Transverse colon (tissue), 4 donors: ENCODE measurements at regions not wholly inside any gene's neighbourhood (a gene's known extent, or its start where the extent isn't known, plus 50 kb on each side); places are given as distances from the start of the nearest gene placed in this dataset.

Experiments
- DNase-seq: peaks from one replicate; pipeline ENCODE4 v3.0.0-alpha.2; 2019
- H3K27ac ChIP-seq, 4 donors: fragments of 200-600 bp; sonication (generic); 2 replicates each; pipeline ENCODE4 v1.5.1; 2016 to 2018; ENCODE audit warnings: inconsistent platforms in 4 of 4
- H3K27me3 ChIP-seq: fragments of 200-600 bp; sonication (generic); 2 replicates; pipeline ENCODE4 v1.5.1; 2017; ENCODE audit warnings: inconsistent platforms
- H3K36me3 ChIP-seq, 4 donors: fragments of 200-600 bp; sonication (generic); 2 replicates each; pipeline ENCODE4 v1.5.1; 2017 to 2019; ENCODE audit warnings: inconsistent platforms in 4 of 4
- H3K4me1 ChIP-seq, 4 donors: fragments of 200-600 bp; sonication (generic); 2 replicates each; pipeline ENCODE4 v1.5.1; 2017 to 2020; ENCODE audit warnings: inconsistent platforms in 4 of 4
- H3K4me3 ChIP-seq, 4 donors: fragments of 200-600 bp; sonication (generic); 1 replicate in 1 of 4; 2 replicates in 3 of 4; pipeline versions ENCODE4 v1.5.1 to v1.6.1; 2017 to 2019; ENCODE audit warnings: inconsistent platforms in 4 of 4
- H3K9me3 ChIP-seq, 2 donors: fragments of 200-600 bp; sonication (generic); 2 replicates each; pipeline ENCODE4 v1.5.1; 2017 to 2019; ENCODE audit warnings: inconsistent platforms in 2 of 2
- CTCF ChIP-seq, 5 experiments: fragments of 200-600 bp in 3 of 5; fragments of 450-650 bp in 2 of 5; sonication (generic) in 3 of 5; IDR thresholded peaks; 1 replicate in 2 of 5; 2 replicates in 3 of 5; pipeline ENCODE4 v1.5.1; 2016 to 2017; ENCODE audit warnings: antibody characterized with exemption in 5 of 5, inconsistent platforms in 3 of 5, mild to moderate bottlenecking in 2 of 5, moderate library complexity in 1 of 5
- EP300 ChIP-seq: sonication (generic); formaldehyde crosslinking; IDR thresholded peaks from one replicate; pipeline ENCODE4 v1.6.1; 2017; ENCODE audit warnings: antibody characterized with exemption, low read depth
- POLR2A ChIP-seq: fragments of 450-650 bp; IDR thresholded peaks from one replicate; pipeline ENCODE4 v1.6.1; 2016; ENCODE audit warnings: antibody characterized with exemption, mild to moderate bottlenecking, moderate library complexity
- POLR2AphosphoS5 ChIP-seq, 3 donors: sonication (generic); formaldehyde crosslinking; IDR thresholded peaks; one replicate each; pipeline ENCODE4 v1.6.1; 2016; ENCODE audit warnings: antibody characterized with exemption in 3 of 3
- WGBS, 2 donors: methylation state at CpG; one replicate each; pipeline ENCODE4 v1.1.5; 2018; ENCODE audit warnings: low coverage in 1 of 2; 5-methylcytosine and 5-hydroxymethylcytosine counted together
- in situ Hi-C, 4 donors: fragments of 200-750 bp; cut with MboI; loops; one replicate each; pipeline versions ENCODE4 v1.15.0 to v1.15.1; 2017; ENCODE audit warnings: low sequenced_read_pairs in 3 of 4, low pct_ligation_motif_present in 1 of 4, low pct_unique_long_range_greater_than_20kb in 1 of 4
- intact Hi-C: fragments of 100-400 bp; cut with DNase I; formaldehyde crosslinking; loops from one replicate; pipeline ENCODE4 v1.15.1; 2023; ENCODE audit warnings: low total_unique reads

GRCh38 chr11:25949918-25950317 is 382.0 kb upstream of the ANO3 start:
- no peaks in the 10 kb centered on the region for H3K36me3 ChIP-seq
- H3K27ac ChIP-seq = no peak overlapping the region
- H3K4me3 ChIP-seq = no peak overlapping the region
- H3K9me3 ChIP-seq = no peaks in the 10 kb centered on the region
- in situ Hi-C loops = no loop called here
- TF ChIP-seq CTCF (IDR thresholded peaks at IDR 0.05) = no peak
- no peak for TF ChIP-seq POLR2AphosphoS5 (IDR thresholded peaks at IDR 0.05)
- TF ChIP-seq POLR2A = no peak
- no peak for TF ChIP-seq EP300
- H3K27me3 ChIP-seq = no peaks in the 10 kb centered on the region
- WGBS, 2 donors = 74 to 85% methylated on average over 2 of the region's 2 CpGs
- intact Hi-C loops = no loop called here
- H3K4me1 ChIP-seq = peaks cover 0 to 5% (median 0%) of the 10 kb centered on the region in 4 donors
- no peak for DNase-seq

- WGBS, 2 donors = 25 to 52% methylated on average over 2 to 3 of the region's 3 CpGs
- Histone ChIP-seq H3K27me3 (no peaks in the 10 kb centered on the region), H3K4me1 (peaks cover 0 to 5% (median 0%) of the 10 kb centered on the region in 4 donors), H3K36me3 (no peaks in the 10 kb centered on the region), H3K4me3 (no peak overlapping the region), H3K27ac (no peak overlapping the region), H3K9me3 (no peaks in the 10 kb centered on the region)
- no peak for DNase-seq
- intact Hi-C loops = no loop called here
- TF ChIP-seq EP300 (no peak), CTCF (IDR thresholded peaks at IDR 0.05) (no peak), POLR2A (no peak), POLR2AphosphoS5 (IDR thresholded peaks at IDR 0.05) (no peak)
- in situ Hi-C loops = no loop called here
Measured at GRCh38 chr11:25953006-25953405, 378.9 kb upstream of the ANO3 start.

GRCh38 chr11:25958045-25958444 is 373.9 kb upstream of the ANO3 start:
- H3K27me3 ChIP-seq = no peaks in the 10 kb centered on the region
- H3K27ac ChIP-seq = no peak overlapping the region
- WGBS, 2 donors = 61 to 66% methylated on average over 4 of the region's 4 CpGs
- peaks cover 0 to 2% (median 0%) of the 10 kb centered on the region in 4 donors for H3K4me1 ChIP-seq
- DNase-seq = no peak
- H3K36me3 ChIP-seq = no peaks in the 10 kb centered on the region
- H3K9me3 ChIP-seq = no peaks in the 10 kb centered on the region
- TF ChIP-seq POLR2AphosphoS5 (IDR thresholded peaks at IDR 0.05) (no peak), CTCF (IDR thresholded peaks at IDR 0.05) (no peak), EP300 (no peak), POLR2A (no peak)
- intact Hi-C loops (no loop called here), in situ Hi-C loops (no loop called here)
- H3K4me3 ChIP-seq = no peak overlapping the region

GRCh38 chr11:25961539-25961938 is 370.4 kb upstream of the ANO3 start:
- intact Hi-C loops = no loop called here
- no peaks in the 10 kb centered on the region for H3K9me3 ChIP-seq
- no peak overlapping the region for H3K27ac ChIP-seq
- H3K4me3 ChIP-seq = no peak overlapping the region
- no peaks in the 10 kb centered on the region for H3K27me3 ChIP-seq
- 58 to 77% methylated on average over 4 of the region's 4 CpGs for WGBS, 2 donors
- DNase-seq = no peak
- in situ Hi-C loops = no loop called here
- H3K36me3 ChIP-seq = no peaks in the 10 kb centered on the region
- no peak for TF ChIP-seq EP300
- TF ChIP-seq CTCF (IDR thresholded peaks at IDR 0.05) = peak in 4 of 5 experiments; percentile 21 to 30 (median 27)
- H3K4me1 ChIP-seq = no peaks in the 10 kb centered on the region
